ENCODE measurements at regions not wholly inside any gene's neighbourhood (a gene's known extent, or its start where the extent isn't known, plus 50 kb on each side); places are given as distances from the start of the nearest gene placed in this dataset.

GRCh38 chr2:209070262-209070661 lies 353.6 kb upstream of the MAP2 start:
- no peaks in the 10 kb centered on the region for H3K4me1 ChIP-seq (ENCODE audit: control insufficient read depth, insufficient read depth, low read length)
- no peaks in the 10 kb centered on the region for H3K27me3 ChIP-seq (ENCODE audit: control insufficient read depth, insufficient read depth, low read length)
- ATAC-seq, result no peak
- ChIA-PET CTCF (no interaction called here), POLR2A (no interaction called here)
- in situ Hi-C loops (cut with HindIII; ENCODE audit: low pct_unique_long_range_greater_than_20kb, low sequenced_read_pairs) (no loop called here), intact Hi-C loops (cut with micrococcal nuclease; ENCODE audit: unreplicated experiment) (no loop called here)
- H3K4me3 ChIP-seq (ENCODE audit: low read depth in 2 of 2, low read length in 2 of 2), result no peak overlapping the region
- H3K9me3 ChIP-seq (ENCODE audit: control insufficient read depth, insufficient read depth, low read depth, low read length), result no peaks in the 10 kb centered on the region
- no TSS peak for BruUV-seq (replicated peaks)
- H3K36me3 ChIP-seq (ENCODE audit: control insufficient read depth, insufficient read depth, low read length), result no peaks in the 10 kb centered on the region
- TF ChIP-seq TCF7L2 (IDR thresholded peaks at IDR 0.05; ENCODE audit: low read depth, low read length), result no peak
- TF ChIP-seq, protein P1, sequence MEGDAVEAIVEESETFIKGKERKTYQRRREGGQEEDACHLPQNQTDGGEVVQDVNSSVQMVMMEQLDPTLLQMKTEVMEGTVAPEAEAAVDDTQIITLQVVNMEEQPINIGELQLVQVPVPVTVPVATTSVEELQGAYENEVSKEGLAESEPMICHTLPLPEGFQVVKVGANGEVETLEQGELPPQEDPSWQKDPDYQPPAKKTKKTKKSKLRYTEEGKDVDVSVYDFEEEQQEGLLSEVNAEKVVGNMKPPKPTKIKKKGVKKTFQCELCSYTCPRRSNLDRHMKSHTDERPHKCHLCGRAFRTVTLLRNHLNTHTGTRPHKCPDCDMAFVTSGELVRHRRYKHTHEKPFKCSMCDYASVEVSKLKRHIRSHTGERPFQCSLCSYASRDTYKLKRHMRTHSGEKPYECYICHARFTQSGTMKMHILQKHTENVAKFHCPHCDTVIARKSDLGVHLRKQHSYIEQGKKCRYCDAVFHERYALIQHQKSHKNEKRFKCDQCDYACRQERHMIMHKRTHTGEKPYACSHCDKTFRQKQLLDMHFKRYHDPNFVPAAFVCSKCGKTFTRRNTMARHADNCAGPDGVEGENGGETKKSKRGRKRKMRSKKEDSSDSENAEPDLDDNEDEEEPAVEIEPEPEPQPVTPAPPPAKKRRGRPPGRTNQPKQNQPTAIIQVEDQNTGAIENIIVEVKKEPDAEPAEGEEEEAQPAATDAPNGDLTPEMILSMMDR (IDR thresholded peaks at IDR 0.05), result no peak
- TF ChIP-seq, protein P2, sequence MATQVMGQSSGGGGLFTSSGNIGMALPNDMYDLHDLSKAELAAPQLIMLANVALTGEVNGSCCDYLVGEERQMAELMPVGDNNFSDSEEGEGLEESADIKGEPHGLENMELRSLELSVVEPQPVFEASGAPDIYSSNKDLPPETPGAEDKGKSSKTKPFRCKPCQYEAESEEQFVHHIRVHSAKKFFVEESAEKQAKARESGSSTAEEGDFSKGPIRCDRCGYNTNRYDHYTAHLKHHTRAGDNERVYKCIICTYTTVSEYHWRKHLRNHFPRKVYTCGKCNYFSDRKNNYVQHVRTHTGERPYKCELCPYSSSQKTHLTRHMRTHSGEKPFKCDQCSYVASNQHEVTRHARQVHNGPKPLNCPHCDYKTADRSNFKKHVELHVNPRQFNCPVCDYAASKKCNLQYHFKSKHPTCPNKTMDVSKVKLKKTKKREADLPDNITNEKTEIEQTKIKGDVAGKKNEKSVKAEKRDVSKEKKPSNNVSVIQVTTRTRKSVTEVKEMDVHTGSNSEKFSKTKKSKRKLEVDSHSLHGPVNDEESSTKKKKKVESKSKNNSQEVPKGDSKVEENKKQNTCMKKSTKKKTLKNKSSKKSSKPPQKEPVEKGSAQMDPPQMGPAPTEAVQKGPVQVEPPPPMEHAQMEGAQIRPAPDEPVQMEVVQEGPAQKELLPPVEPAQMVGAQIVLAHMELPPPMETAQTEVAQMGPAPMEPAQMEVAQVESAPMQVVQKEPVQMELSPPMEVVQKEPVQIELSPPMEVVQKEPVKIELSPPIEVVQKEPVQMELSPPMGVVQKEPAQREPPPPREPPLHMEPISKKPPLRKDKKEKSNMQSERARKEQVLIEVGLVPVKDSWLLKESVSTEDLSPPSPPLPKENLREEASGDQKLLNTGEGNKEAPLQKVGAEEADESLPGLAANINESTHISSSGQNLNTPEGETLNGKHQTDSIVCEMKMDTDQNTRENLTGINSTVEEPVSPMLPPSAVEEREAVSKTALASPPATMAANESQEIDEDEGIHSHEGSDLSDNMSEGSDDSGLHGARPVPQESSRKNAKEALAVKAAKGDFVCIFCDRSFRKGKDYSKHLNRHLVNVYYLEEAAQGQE (IDR thresholded peaks at IDR 0.05; ENCODE audit: insufficient read depth in 1 of 2, low read depth in 2 of 2, low read length in 1 of 2), result no peak
- TF ChIP-seq POLR2AphosphoS5 (IDR thresholded peaks at IDR 0.05; ENCODE audit: low read depth, low read length), result no peak
- no peak for TF ChIP-seq SIN3A (IDR thresholded peaks at IDR 0.05; ENCODE audit: borderline replicate concordance, insufficient read depth, low read depth, low read length)
- H3K27ac ChIP-seq (ENCODE audit: low read length), result no peak overlapping the region
- no peak for DNase-seq (ENCODE audit: low read depth, low spot score)

DNA sequence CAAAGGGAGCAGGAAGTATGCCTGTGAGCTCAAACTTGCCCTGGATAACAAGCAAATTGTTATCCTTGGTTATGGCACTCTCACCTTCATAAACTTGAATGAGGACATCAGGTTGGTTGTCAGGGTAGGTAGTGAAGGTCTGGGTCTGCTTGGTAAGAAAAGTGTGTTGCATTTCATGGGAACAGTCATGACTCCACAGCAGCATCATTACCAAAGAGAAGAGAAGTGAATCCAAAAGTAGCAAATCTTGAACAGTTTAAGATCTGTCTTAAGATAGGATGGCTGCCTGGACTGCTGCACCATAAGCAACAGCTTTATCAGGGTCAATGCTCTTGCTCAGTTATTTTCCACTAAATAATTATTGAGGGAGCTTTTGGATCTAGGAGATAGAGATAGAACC lies 350.7 kb upstream of the MAP2 start:
- ChIA-PET CTCF (no interaction called here), POLR2A (no interaction called here)
- ATAC-seq, result no peak
- TF ChIP-seq POLR2AphosphoS5 (IDR thresholded peaks at IDR 0.05; ENCODE audit: low read depth, low read length), result no peak
- TF ChIP-seq, protein P2 (IDR thresholded peaks at IDR 0.05; ENCODE audit: insufficient read depth in 1 of 2, low read depth in 2 of 2, low read length in 1 of 2), result no peak
- no peak for TF ChIP-seq TCF7L2 (IDR thresholded peaks at IDR 0.05; ENCODE audit: low read depth, low read length)
- Histone ChIP-seq H3K27ac (ENCODE audit: low read length) (no peak overlapping the region), H3K27me3 (ENCODE audit: control insufficient read depth, insufficient read depth, low read length) (no peaks in the 10 kb centered on the region), H3K4me1 (ENCODE audit: control insufficient read depth, insufficient read depth, low read length) (no peaks in the 10 kb centered on the region), H3K4me3 (ENCODE audit: low read depth in 2 of 2, low read length in 2 of 2) (no peak overlapping the region), H3K9me3 (ENCODE audit: control insufficient read depth, insufficient read depth, low read depth, low read length) (no peaks in the 10 kb centered on the region), H3K36me3 (ENCODE audit: control insufficient read depth, insufficient read depth, low read length) (no peaks in the 10 kb centered on the region)
- intact Hi-C loops (cut with micrococcal nuclease; ENCODE audit: unreplicated experiment), result no loop called here
- no TSS peak for BruUV-seq (replicated peaks)
- in situ Hi-C loops (cut with HindIII; ENCODE audit: low pct_unique_long_range_greater_than_20kb, low sequenced_read_pairs), result no loop called here
- no peak for DNase-seq (ENCODE audit: low read depth, low spot score)
